ENCODE measurements at regions not wholly inside any gene's neighbourhood (a gene's known extent, or its start where the extent isn't known, plus 50 kb on each side); places are given as distances from the start of the nearest gene placed in this dataset.
"Not testable (repeated sequence)": the region's sequence is repeated elsewhere in the genome, so short reads cannot be mapped to it uniquely, and the experiment has no call there.

GRCh38 chr2:111445941-111446340 lies 325.2 kb downstream of the BCL2L11 start:
- not testable (repeated sequence) for H3K4me3 ChIP-seq; DNase-seq (ENCODE audit: low spot score); H3K27ac ChIP-seq

GRCh38 chr2:111447482-111447881 lies 326.8 kb downstream of the BCL2L11 start:
- not testable (repeated sequence) for H3K4me3 ChIP-seq; DNase-seq (ENCODE audit: low spot score); H3K27ac ChIP-seq

- not testable (repeated sequence) for H3K27ac ChIP-seq; H3K4me3 ChIP-seq; DNase-seq (ENCODE audit: low spot score)
Observed at GRCh38 chr2:111448796-111449195, 328.1 kb downstream of the BCL2L11 start.

GRCh38 chr2:111450526-111450925 lies 329.8 kb downstream of the BCL2L11 start:
- not testable (repeated sequence) for DNase-seq (ENCODE audit: low spot score); H3K4me3 ChIP-seq; H3K27ac ChIP-seq

GRCh38 chr2:111451692-111452199 lies 331.0 kb downstream of the BCL2L11 start:
- H3K4me3 ChIP-seq = peak overlapping the region; percentile 46
- DNase-seq (ENCODE audit: low spot score) = not testable (repeated sequence)
- H3K27ac ChIP-seq = peak overlapping the region; percentile 62 to 79

GRCh38 chr2:111452208-111452607 lies 331.5 kb downstream of the BCL2L11 start:
- Histone ChIP-seq H3K4me3 (peak overlapping the region; percentile 46), H3K27ac (peak overlapping the region; percentile 62 to 79)
- DNase-seq (ENCODE audit: low spot score) = not testable (repeated sequence)

- DNase-seq (ENCODE audit: low spot score); H3K27ac ChIP-seq; H3K4me3 ChIP-seq: not testable (repeated sequence)
Observed at GRCh38 chr2:111453308-111453707, 332.6 kb downstream of the BCL2L11 start.

GRCh38 chr2:111453816-111454215 lies 333.1 kb downstream of the BCL2L11 start:
- not testable (repeated sequence) for H3K4me3 ChIP-seq; DNase-seq (ENCODE audit: low spot score); H3K27ac ChIP-seq

- not testable (repeated sequence) for H3K4me3 ChIP-seq; DNase-seq (ENCODE audit: low spot score); H3K27ac ChIP-seq
Observed at GRCh38 chr2:111454404-111454803, 333.7 kb downstream of the BCL2L11 start.

GRCh38 chr2:111455016-111456015 lies 334.6 kb downstream of the BCL2L11 start:
- not testable (repeated sequence) for DNase-seq (ENCODE audit: low spot score); H3K27ac ChIP-seq; H3K4me3 ChIP-seq

GRCh38 chr2:111457191-111457590 lies 336.5 kb downstream of the BCL2L11 start:
- H3K27ac ChIP-seq; DNase-seq (ENCODE audit: low spot score); H3K4me3 ChIP-seq: not testable (repeated sequence)

- H3K27ac ChIP-seq; H3K4me3 ChIP-seq; DNase-seq (ENCODE audit: low spot score): not testable (repeated sequence)
Observed at GRCh38 chr2:111460901-111461300, 340.2 kb downstream of the BCL2L11 start.

- not testable (repeated sequence) for H3K27ac ChIP-seq; H3K4me3 ChIP-seq; DNase-seq (ENCODE audit: low spot score)
Observed at GRCh38 chr2:111461831-111462230, 341.1 kb downstream of the BCL2L11 start.

- not testable (repeated sequence) for DNase-seq (ENCODE audit: low spot score); H3K4me3 ChIP-seq
- peak overlapping the region; percentile 42 to 82 for H3K27ac ChIP-seq
Observed at GRCh38 chr2:111462572-111462971, 341.9 kb downstream of the BCL2L11 start.

GRCh38 chr2:111463238-111463848 lies 342.6 kb downstream of the BCL2L11 start:
- Histone ChIP-seq H3K4me3 (peak overlapping the region; percentile 40), H3K27ac (peak overlapping the region; percentile 52 to 82)
- not testable (repeated sequence) for DNase-seq (ENCODE audit: low spot score)

GRCh38 chr2:111463956-111464355 lies 343.2 kb downstream of the BCL2L11 start:
- not testable (repeated sequence) for DNase-seq (ENCODE audit: low spot score)
- peak overlapping the region; percentile 52 to 82 for H3K27ac ChIP-seq
- H3K4me3 ChIP-seq = peak overlapping the region; percentile 40

GRCh38 chr2:111464367-111464766 lies 343.7 kb downstream of the BCL2L11 start:
- not testable (repeated sequence) for DNase-seq (ENCODE audit: low spot score); H3K4me3 ChIP-seq
- H3K27ac ChIP-seq = peak overlapping the region in 1 of 2 donors; percentile 51

GRCh38 chr2:111465521-111465920 lies 344.8 kb downstream of the BCL2L11 start:
- not testable (repeated sequence) for H3K27ac ChIP-seq; H3K4me3 ChIP-seq; DNase-seq (ENCODE audit: low spot score)

- H3K4me3 ChIP-seq; H3K27ac ChIP-seq; DNase-seq (ENCODE audit: low spot score): not testable (repeated sequence)
Observed at GRCh38 chr2:111466744-111467143, 346.0 kb downstream of the BCL2L11 start.

All from coronary artery (tissue), 2 donors.